ENCODE measurements at regions not wholly inside any gene's neighbourhood (a gene's known extent, or its start where the extent isn't known, plus 50 kb on each side); places are given as distances from the start of the nearest gene placed in this dataset.

DNA sequence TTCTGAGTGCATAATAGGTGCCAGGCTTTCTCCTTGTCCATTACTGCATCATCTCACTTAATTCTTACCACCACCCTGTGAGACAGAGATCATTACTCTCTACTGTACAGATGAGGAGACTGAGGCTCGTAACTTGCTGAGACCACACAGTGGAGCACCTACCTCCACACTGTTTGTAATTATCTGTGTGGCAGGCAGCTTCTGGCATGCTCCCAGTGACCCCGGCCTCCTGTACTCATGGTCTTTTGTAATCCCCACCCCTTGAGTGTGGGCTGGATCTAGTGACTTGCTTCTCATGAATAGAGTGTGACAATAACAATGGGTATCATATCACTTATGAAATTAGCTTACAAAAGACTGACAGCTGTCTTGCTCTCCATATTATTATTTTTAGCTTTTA lies 407.3 kb downstream of the MATN1 start:
- no peak for DNase-seq

DNA sequence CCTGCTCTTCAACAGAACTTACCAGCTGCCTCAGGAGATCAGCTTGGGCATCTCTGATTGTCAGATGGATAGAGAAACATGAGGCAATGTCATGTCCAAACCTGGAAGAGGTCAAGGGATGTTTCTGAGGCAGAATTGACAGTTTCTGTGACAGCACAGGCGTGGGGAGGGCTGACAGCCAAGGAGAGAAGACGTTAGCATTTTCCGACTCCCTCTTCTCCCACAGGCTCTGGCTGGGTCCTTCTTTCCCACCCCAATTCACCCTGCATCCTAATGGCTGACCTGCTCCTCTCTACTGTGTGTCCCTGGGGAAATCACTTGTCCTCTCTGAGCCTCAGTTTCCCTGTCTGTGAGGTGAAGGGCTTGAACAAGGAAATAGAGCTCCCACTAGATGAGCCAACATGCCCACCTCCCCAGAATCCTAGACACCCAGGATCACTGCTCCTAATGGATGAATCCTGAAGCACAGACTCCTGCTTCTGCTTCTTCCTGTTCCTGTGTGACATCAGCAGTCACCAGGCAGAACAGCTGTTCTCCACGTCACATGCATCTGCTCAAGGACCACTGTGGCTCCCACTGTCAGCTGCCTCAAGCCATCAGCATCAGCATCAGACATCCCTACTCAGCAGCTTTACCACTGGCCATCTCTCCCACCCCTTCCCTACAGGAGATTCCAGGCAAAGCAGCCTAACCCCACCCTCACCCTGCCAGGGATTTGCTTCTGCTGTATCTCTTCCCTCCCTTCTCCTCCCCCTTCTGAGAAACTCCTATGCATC lies 408.0 kb downstream of the MATN1 start:
- DNase-seq, result no peak

- no peak for DNase-seq
Measured at GRCh38 chr1:30314591-30314990, 408.8 kb downstream of the MATN1 start.

GRCh38 chr1:30313584-30313983 lies 409.8 kb downstream of the MATN1 start:
- no peak for DNase-seq

DNA sequence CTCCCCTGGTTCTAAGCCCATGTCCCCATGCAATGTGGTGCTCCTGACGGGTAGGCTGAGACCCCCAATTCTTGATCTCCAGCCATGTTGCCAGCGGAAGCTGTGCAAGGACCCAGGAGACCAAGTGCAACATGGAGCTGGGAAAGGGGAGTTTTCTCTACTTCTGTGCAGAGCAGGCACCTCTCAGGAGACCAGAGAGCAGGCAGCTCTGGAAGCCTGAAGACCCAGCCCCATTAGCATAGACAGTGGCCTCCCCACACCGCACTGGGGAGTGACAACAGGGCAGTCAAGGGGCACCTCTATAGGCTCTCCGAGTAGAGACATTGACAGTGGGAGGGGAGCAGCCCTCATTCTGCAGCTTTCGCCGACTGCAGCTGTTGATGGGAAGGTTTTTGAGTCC lies 410.2 kb downstream of the MATN1 start:
- DNase-seq, result no peak

DNA sequence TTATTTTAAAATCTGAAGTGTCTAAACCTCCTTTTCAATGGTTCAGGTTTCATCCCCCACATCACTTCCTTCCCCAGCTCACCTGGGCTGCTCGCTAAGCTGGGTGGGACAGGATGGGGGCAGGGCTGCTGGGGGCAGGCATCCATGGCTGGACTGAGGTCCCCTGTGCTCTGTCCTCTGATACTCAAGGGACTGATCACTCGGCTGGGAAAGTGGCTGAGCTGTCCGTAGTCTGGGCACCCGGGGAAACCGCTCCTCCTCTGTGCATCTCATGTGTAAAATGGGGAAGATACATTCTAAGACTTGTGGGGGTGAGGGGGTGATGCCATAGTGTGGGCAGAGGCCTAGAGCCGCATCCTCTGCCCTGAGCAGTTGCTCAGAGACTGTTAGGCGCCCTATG lies 411.2 kb downstream of the MATN1 start:
- no peak for DNase-seq

GRCh38 chr1:30311749-30312148 lies 411.6 kb downstream of the MATN1 start:
- DNase-seq, result no peak

DNA sequence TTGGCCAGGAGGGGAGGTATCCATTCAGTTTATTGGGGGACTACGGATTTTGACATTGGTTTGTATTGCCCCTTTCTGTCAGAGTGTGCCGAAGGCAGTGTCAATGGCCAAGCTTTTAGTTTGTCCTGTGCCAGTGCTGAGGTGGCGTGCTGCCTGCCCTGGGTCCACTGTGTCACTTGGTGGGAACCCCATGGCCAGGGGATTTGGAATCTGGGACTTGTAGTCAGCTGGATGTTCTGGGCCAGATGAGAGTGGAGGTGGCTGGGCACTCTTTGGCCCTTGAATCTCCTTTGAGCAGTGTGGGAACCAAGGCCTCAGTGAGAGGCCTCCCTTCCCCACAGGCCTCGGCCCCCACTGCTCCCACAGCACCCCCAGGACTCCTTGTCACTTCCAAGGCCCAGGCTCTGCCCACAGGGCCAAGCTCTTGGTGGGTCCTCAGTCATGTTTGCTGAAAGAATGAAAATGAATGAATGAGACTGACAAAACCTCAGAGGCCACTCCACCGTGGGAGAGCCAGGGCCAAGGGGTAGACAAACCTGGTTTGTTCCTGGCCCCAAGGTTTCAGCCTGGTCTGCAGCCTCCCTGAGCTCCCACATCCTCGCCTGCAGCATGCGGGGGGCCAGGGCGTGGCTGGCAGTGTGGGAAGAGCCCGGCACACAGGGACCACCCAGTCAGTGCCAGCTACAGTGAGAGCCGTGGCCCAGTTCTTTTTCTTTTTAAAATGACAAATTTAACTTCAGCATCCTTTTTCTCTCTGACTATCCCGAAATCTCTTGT lies 412.2 kb downstream of the MATN1 start:
- no peak for DNase-seq

- no peak for DNase-seq
Measured at GRCh38 chr1:30307182-30307581, 416.2 kb downstream of the MATN1 start.

DNA sequence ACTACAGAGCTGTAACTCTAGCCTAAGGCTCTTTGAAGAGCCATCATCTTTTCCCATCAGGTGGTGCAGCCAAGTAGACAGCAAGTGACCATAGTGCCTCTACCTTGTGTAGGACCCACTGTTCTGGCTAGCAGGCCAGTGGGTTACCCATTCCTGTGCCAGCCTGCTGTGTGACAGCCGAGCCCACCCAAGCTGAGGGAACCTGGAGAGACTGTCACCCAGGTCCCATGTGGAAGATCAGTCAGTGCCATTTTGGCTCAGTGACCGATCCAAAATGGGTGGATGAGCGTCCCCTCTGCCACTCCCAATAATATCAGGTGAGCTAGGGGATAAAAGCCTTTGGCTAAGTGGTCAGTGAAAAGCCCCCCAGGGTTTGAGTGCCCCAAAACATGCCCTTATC lies 417.9 kb downstream of the MATN1 start:
- no peak for DNase-seq

GRCh38 chr1:30305061-30305460 lies 418.3 kb downstream of the MATN1 start:
- no peak for DNase-seq

GRCh38 chr1:30304080-30304479 lies 419.3 kb downstream of the MATN1 start:
- no peak for DNase-seq

DNA sequence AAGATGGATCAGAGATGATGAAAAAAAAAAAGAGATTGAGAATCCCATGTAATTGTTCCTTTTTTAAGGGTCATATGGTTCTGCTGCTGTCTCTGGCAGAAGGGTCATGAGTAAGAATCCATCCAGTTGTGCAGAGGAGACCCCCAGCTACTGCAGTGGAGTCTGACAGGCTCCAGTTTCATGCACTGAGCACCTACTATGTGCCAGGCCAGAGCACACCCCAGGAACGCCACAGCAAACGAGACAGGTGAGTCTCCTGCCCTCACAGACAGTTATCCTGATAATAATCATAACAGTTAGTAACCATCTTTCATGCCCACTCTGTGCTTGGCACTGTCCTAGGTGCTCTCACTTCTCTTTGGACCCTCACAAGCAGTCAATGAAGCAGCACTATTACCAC lies 420.0 kb downstream of the MATN1 start:
- no peak for DNase-seq

DNA sequence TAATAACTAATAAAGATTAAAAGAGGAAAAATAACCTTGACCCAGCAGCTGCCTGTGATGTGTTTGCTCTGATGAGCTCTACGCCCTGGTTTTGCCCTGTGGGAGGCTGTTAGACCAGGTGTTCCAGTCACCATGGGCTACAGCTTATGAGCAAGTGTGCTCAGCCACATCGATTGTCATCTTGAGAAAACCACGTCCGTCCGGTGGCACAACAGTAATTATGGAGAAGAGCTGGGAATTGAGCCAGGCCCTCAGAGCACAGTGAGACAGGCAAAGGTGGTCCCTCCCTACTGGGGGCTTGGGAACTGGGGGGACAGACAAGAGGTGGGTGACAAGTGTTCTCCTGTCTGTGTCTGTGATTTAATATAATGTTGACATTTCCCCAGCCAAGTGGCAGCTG lies 420.5 kb downstream of the MATN1 start:
- DNase-seq, result no peak

GRCh38 chr1:30300669-30301068 lies 422.7 kb downstream of the MATN1 start:
- no peak for DNase-seq

GRCh38 chr1:30299393-30299792 lies 424.0 kb downstream of the MATN1 start:
- no peak for DNase-seq

DNA sequence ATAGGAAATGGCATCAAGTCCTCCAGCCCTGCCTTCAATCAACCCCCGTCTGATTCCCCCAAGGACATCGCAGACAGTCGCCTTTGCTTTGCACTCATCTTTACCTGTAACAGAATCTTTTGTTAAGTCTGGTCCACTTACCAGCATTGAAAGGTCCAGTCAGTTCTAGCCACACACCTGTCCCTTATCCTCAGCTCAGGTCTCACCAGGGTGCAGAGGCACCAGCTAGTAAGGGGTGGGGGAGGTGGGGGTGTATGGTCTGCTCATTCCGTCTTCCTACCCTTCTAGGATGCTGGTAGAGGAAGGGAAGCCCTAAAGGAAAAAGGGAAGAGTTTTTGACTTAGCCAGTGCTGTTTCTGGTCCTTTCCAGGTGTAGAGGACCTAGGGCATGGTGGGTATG lies 427.7 kb downstream of the MATN1 start:
- no peak for DNase-seq

GRCh38 chr1:30295266-30295665 lies 428.1 kb downstream of the MATN1 start:
- peak; percentile 24 for DNase-seq

GRCh38 chr1:30294508-30294907 lies 428.9 kb downstream of the MATN1 start:
- DNase-seq, result no peak

DNA sequence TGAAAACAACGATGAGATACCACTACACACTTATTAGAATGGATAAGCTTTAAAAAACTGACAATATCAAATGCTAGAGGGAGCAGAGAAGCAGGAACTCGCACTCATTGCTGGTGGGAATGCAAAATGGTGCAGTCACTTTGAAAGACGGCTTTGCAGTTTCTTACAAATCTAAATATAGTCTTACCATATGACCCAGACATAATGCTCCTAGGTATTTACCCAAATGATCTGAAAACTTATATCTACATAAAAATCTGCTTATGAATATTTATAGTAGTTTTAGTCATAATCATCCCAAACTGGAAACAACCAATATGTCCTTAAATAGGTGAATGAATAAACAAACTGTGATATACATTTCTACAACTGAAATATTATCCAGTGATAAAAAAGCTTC lies 430.9 kb downstream of the MATN1 start:
- DNase-seq, result no peak

- DNase-seq, result no peak
Measured at GRCh38 chr1:30291526-30291925, 431.9 kb downstream of the MATN1 start.

- DNase-seq, result no peak
Measured at GRCh38 chr1:30290581-30290980, 432.8 kb downstream of the MATN1 start.

DNA sequence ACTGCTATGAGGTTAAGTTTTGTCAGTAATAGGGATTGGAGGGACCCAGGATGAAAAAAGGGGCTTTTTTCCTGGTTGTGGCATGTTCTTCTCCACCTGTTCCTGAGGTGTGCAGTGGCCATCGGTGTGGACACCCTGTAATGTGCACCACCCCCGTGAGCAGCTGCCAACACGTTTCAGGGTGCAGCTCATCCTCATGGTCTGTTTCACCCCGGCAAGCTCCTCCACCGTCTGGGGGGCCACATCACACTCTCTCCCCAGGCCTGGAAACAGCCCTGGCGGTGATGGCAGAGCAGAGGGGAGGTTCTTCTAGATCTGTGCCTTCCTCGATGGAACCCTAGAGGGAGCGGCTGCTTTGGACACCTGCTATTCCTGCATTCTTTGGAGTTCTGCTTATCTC lies 435.4 kb downstream of the MATN1 start:
- DNase-seq, result no peak

All from skin of body (tissue), 1 donor.